Left colon (tissue), 2 donors: ENCODE measurements at regions not wholly inside any gene's neighbourhood (a gene's known extent, or its start where the extent isn't known, plus 50 kb on each side); places are given as distances from the start of the nearest gene placed in this dataset.
A peak's percentile ranks its signal among the peaks of the same experiment; 100 is the strongest.

Source experiments
- ATAC-seq: fragments of 200-7000 bp; cut with Tn5 transposase; one replicate; pipeline ENCODE4 v1.9.1; 2020; ENCODE audit warnings: mild to moderate bottlenecking, moderate library complexity
- DNase-seq, 2 donors: peaks; one replicate each; pipeline ENCODE4 v3.0.0-alpha.2; 2020
- intact Hi-C, 2 donors: fragments of 100-400 bp; cut with DNase I in 1 of 2; cut with micrococcal nuclease in 1 of 2; formaldehyde crosslinking; loops; one replicate each; pipeline versions ENCODE4 v1.11.2 to v1.14.0; 2022; cut with DNase I, micrococcal nuclease
- donor health status: DM: no; HTN: no; CAD: no.
- donor health status: DM: yes; HTN: yes; CAD: no.

DNA sequence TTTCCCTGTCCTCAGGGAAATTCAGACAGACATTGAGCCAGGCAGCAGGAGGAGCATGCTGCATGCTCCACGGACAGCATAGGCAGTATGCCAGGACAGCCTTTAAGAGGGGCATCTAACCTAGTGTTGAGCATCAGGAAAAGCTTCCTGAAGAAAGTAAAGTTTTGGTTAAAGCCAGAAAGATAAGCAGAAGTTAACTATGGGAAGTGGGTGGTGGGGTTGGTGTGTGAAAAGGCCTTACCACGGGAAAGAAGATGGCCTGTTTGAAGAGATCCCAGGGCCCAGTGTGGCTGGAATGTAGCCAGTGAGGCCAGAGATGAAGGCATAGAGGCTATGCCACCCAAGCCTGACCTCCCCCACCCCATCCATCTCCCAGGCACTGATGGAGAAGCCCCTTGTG is 102.4 kb upstream of the PLXNA4 start:
- ATAC-seq (no peak), DNase-seq (no peak)
- intact Hi-C loops, result no loop called here

DNA sequence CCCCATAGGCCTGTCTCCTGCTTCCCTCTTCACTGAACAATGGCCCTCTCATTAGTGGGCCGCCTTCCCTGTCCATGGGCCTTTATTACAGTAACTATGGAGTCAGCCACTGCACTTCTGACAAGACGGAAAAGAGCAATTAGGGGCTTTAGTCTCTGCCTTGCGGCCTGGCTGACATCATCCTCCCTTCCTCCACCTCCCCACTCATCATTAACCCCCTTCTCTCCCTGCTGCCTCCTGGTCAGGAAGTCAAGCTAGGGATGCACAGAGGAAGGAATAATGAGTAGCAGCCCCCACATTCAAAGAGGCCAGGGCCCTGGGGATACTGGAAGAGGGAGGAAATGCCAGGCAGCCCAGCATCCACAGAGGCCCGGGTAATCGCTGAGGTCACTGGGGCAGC is 101.6 kb upstream of the PLXNA4 start:
- intact Hi-C loops, result no loop called here
- ATAC-seq (no peak), DNase-seq (no peak)

DNA sequence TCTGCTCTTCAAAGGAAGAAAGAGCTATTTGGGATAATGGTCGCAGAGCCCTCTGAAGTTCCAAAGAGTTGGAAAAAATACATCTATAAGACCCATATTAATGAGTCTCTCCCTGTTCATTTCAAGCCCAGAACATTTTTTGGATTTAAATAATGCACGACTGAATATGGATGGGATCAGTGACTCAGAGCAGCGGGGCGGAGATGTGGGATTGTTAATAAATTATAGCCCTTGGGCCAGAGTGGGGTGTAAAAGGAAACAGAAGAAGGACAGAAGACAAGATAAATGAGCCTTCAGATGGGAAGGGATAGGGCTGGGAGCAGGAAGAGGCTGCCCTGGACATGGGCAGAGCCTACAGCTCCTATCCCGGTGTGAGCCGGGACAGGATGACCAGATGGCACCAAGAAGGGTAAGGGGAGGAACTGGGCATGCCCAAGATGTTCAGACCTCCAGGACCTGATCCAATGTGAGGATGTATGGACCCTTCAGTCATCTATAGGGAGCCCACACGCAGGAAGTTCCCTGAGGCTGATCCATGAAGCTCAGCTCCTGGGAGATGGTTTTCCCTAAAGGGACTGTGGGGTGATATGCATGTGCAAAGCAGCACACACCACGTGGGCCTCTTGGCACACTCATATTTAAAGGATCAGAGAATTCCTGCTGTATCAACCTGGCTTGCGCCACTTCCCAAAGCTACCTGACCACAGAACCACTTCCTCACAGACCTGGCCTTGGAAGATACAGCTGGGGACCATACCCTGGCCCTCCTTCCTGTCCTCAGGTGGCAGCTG is 96.1 kb upstream of the PLXNA4 start:
- ATAC-seq (no peak), DNase-seq (no peak)
- intact Hi-C loops, result no loop called here

GRCh38 chr7:132666774-132667172 is 90.5 kb upstream of the PLXNA4 start:
- no peak for ATAC-seq
- intact Hi-C loops, result no loop called here
- no peak for DNase-seq

DNA sequence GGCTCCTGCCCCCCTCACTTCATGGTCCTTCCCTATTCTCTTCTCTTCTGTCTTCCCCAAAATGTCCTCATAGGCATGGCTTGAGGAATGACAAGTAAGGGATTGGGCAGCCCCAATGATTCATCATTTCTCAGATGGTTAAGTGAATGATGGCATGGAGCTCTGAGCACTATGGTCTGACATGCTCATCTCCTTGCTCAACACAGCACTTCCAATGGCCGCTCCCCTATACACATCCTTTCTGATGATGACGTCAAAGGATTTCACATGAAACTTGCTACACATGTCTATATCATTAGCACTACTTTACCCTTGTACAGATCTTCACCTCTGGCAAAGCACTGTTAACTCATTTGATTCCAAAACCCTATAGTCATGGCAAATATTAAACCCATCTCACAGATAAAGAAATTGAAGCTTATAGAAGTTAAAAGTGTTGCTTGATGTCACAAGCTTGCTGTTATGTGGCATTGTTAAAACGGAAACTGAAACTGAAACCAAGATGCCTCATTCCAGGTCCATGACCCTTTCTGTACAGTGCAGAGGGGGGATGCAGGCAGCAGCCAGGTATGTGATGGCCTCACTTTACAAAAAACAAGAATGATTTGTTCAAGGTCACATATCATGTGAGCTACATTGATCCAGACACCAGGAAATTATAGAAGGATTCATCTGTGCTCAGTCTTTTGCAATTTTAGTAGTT is 90.0 kb upstream of the PLXNA4 start:
- ATAC-seq, result no peak
- DNase-seq, result no peak
- intact Hi-C loops, result no loop called here

- DNase-seq (no peak), ATAC-seq (no peak)
- intact Hi-C loops, result no loop called here
Observed at GRCh38 chr7:132656846-132657776, 80.8 kb upstream of the PLXNA4 start.

GRCh38 chr7:132656341-132656740 is 80.1 kb upstream of the PLXNA4 start:
- ATAC-seq, result no peak
- intact Hi-C loops, result no loop called here
- no peak for DNase-seq

GRCh38 chr7:132655131-132655727 is 79.0 kb upstream of the PLXNA4 start:
- ATAC-seq, result no peak
- DNase-seq, result peak; percentile 25 to 53
- intact Hi-C loops, result no loop called here

- ATAC-seq, result no peak
- DNase-seq, result no peak
- intact Hi-C loops, result no loop called here
Observed at GRCh38 chr7:132654150-132654549, 77.9 kb upstream of the PLXNA4 start.

GRCh38 chr7:132653366-132653930 is 77.2 kb upstream of the PLXNA4 start:
- no peak for ATAC-seq

GRCh38 chr7:132652507-132652906 is 76.2 kb upstream of the PLXNA4 start:
- DNase-seq, result no peak
- intact Hi-C loops, result no loop called here

More at GRCh38 chr7:132653366-132653930, 77.2 kb upstream of the PLXNA4 start:
- DNase-seq, result no peak
- intact Hi-C loops, result no loop called here

DNA sequence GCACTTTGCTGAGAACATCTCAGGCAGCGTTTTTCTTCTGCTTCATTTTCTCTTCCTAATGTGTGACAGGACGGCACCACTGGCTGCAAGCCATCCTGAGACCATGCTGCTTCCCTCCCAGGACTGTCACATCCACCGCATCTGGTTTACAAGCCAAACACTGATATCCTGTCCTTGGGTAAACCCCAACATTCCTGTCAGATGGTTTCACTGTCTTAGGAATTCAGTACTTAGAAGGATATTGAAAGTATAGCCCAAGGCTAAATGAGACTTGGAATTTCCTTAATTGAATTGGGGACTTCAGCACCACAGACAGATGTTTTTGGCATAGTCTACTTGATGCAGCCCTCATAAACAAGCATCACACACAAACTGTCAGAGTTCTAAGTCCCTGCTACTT is 74.2 kb upstream of the PLXNA4 start:
- intact Hi-C loops, result no loop called here
- ATAC-seq (no peak), DNase-seq (no peak)

More at GRCh38 chr7:132652507-132652906, 76.2 kb upstream of the PLXNA4 start:
- no peak for ATAC-seq

- no peak for DNase-seq
- ATAC-seq, result no peak
- intact Hi-C loops, result no loop called here
Observed at GRCh38 chr7:132647311-132647710, 71.0 kb upstream of the PLXNA4 start.

GRCh38 chr7:132646052-132646451 is 69.8 kb upstream of the PLXNA4 start:
- intact Hi-C loops, result no loop called here
- no peak for DNase-seq
- ATAC-seq, result no peak

GRCh38 chr7:132643302-132643701 is 67.0 kb upstream of the PLXNA4 start:
- DNase-seq (no peak), ATAC-seq (no peak)
- intact Hi-C loops, result no loop called here

GRCh38 chr7:132641238-132641637 is 65.0 kb upstream of the PLXNA4 start:
- DNase-seq, result no peak
- no peak for ATAC-seq
- intact Hi-C loops, result no loop called here

- ATAC-seq (no peak), DNase-seq (no peak)
- intact Hi-C loops, result no loop called here
Observed at GRCh38 chr7:132639983-132640382, 63.7 kb upstream of the PLXNA4 start.

GRCh38 chr7:132638000-132638399 is 61.7 kb upstream of the PLXNA4 start:
- no peak for DNase-seq
- intact Hi-C loops, result no loop called here
- ATAC-seq, result no peak

- ATAC-seq, result no peak
- intact Hi-C loops, result no loop called here
- DNase-seq, result no peak
Observed at GRCh38 chr7:132636581-132636980, 60.3 kb upstream of the PLXNA4 start.
